K562 (cell line): ENCODE measurements at regions not wholly inside any gene's neighbourhood (a gene's known extent, or its start where the extent isn't known, plus 50 kb on each side); places are given as distances from the start of the nearest gene placed in this dataset.

Experiments
- ATAC-seq: fragments of 200-7000 bp; cut with Tn5 transposase; 3 replicates; pipeline ENCODE4 v1.9.1; 2020; ENCODE audit warnings: moderate library complexity
- BruUV-seq: library from RNA; stranded (reverse); fragments of 400-500 nt; replicated peaks from 2 replicates; lab custom pipeline; 2021; lab: Mats Ljungman, UMichigan
- CTCF ChIA-PET: fragments of 300-600 bp; formaldehyde crosslinking; extraction: SDS; loops from one replicate; lab custom pipeline; 2021; ENCODE audit warnings: low intra/inter-chr PET ratio; lab: Yijun Ruan, JAX
- POLR2A ChIA-PET: fragments of 300-600, 350-650 bp; sonication (Branson Sonifier 250); formaldehyde crosslinking; extraction: SDS; loops from one replicate; lab custom pipeline; 2021; ENCODE audit warnings: antibody characterized with exemption, inconsistent platforms; lab: Yijun Ruan, JAX
- DNase-seq, 4 experiments: peaks; one replicate each; pipeline versions ENCODE4 v3.0.0 to v3.0.0-alpha.2; 2011 to 2018; ENCODE audit warnings: low spot score in 3 of 4, mixed read lengths in 3 of 4; ENCODE audit errors: extremely low read depth in 1 of 4
- FAIRE-seq: peaks from 2 replicates; lab custom pipeline; 2011; peaks lifted over from hg19 to GRCh38; lab: Jason Lieb, UNC
- H2AFZ ChIP-seq: 2 replicates; pipeline ENCODE4 v1.6.0; 2011; ENCODE audit warnings: low read depth, low read length, control low read depth, inconsistent platforms
- H3K27ac ChIP-seq: fragments of 200-600 bp; 3 replicates; pipeline ENCODE4 v1.8.0; 2011; ENCODE audit warnings: low read depth, mild to moderate bottlenecking, control low read depth, inconsistent platforms, low read length, moderate library complexity, mixed read lengths; ENCODE audit errors: extremely low read depth
- H3K27me3 ChIP-seq, 2 experiments: fragments of 300-600 bp in 1 of 2; 2 replicates in 1 of 2; 3 replicates in 1 of 2; pipeline versions ENCODE4 v1.6.0 to v1.8.0; 2011; ENCODE audit warnings: inconsistent platforms in 2 of 2, low read length in 2 of 2, mild to moderate bottlenecking in 1 of 2, mixed read lengths in 1 of 2, moderate library complexity in 1 of 2; ENCODE audit not compliant: control insufficient read depth in 2 of 2, insufficient read depth in 2 of 2
- H3K36me3 ChIP-seq: fragments of 300-600 bp; 3 replicates; pipeline ENCODE4 v1.8.0; 2011; ENCODE audit warnings: mild to moderate bottlenecking, low read length, inconsistent platforms; ENCODE audit not compliant: control insufficient read depth, insufficient read depth
- H3K4me1 ChIP-seq, 2 experiments: fragments of 200-600 bp in 1 of 2; replicated peaks in 1 of 2; 2 replicates in 1 of 2; 3 replicates in 1 of 2; pipeline versions ENCODE4 v1.5.1 to v1.8.0; 2011; ENCODE audit warnings: inconsistent platforms in 2 of 2, low read length in 2 of 2, mild to moderate bottlenecking in 1 of 2, mixed read lengths in 1 of 2, moderate library complexity in 1 of 2; ENCODE audit not compliant: control insufficient read depth in 2 of 2, insufficient read depth in 2 of 2
- H3K4me2 ChIP-seq: 2 replicates; pipeline ENCODE4 v1.6.1; 2011; ENCODE audit warnings: low read length, control low read depth, inconsistent platforms, mixed read lengths; ENCODE audit not compliant: insufficient read depth
- H3K4me3 ChIP-seq: fragments of 200-600 bp; sonication (generic), shearing (Covaris generic); 2 replicates; pipeline ENCODE4 v1.5.1; 2016; ENCODE audit warnings: control low read depth, inconsistent platforms
- H3K79me2 ChIP-seq: fragments of 200-600 bp; 3 replicates; pipeline ENCODE4 v1.8.0; 2011; ENCODE audit warnings: low read length, inconsistent platforms; ENCODE audit not compliant: control insufficient read depth, insufficient read depth
- H3K9ac ChIP-seq, 2 experiments: 2 replicates each; pipeline versions ENCODE4 v1.6.0 to v1.6.1; 2011; ENCODE audit warnings: low read depth in 2 of 2, low read length in 2 of 2, control low read depth in 1 of 2, inconsistent platforms in 1 of 2, mild to moderate bottlenecking in 1 of 2, mixed read lengths in 1 of 2; ENCODE audit not compliant: insufficient read depth in 1 of 2
- H3K9me1 ChIP-seq: one replicate; pipeline ENCODE4 v1.6.0; 2011; ENCODE audit warnings: inconsistent platforms, mild to moderate bottlenecking, low read length, moderate library complexity; ENCODE audit not compliant: control insufficient read depth, insufficient read depth
- H3K9me3 ChIP-seq: replicated peaks from 2 replicates; pipeline ENCODE4 v1.5.1; 2011; ENCODE audit warnings: low read depth, low read length, inconsistent platforms; ENCODE audit not compliant: control insufficient read depth, insufficient read depth
- H4K20me1 ChIP-seq: replicated peaks from 2 replicates; pipeline ENCODE4 v1.6.1; 2011; ENCODE audit warnings: low read length, inconsistent platforms, mixed read lengths; ENCODE audit not compliant: control insufficient read depth, insufficient read depth
- ARID3B ChIP-seq: fragments of 250-450 bp; sonication (Bioruptor Pico); IDR thresholded peaks from 2 replicates; pipeline ENCODE4 v1.4.0; 2020; ENCODE audit warnings: borderline replicate concordance
- NCOA2 ChIP-seq, 2 experiments: fragments of 450-650 bp; IDR thresholded peaks; 2 replicates each; pipeline ENCODE4 v1.6.1; 2018; ENCODE audit warnings: mild to moderate bottlenecking in 2 of 2, moderate library complexity in 1 of 2; ENCODE audit not compliant: partially characterized antibody in 2 of 2
- ZFP30 ChIP-seq: fragments of 250-450 bp; sonication (Bioruptor Pico); IDR thresholded peaks from 2 replicates; pipeline ENCODE4 v1.8.0; 2022; ENCODE audit warnings: moderate library complexity, mild to moderate bottlenecking, inconsistent platforms, borderline replicate concordance
- ZNF518B ChIP-seq: fragments of 250-450 bp; sonication (Bioruptor Pico); IDR thresholded peaks from 2 replicates; pipeline ENCODE4 v1.5.0; 2021; ENCODE audit warnings: mild to moderate bottlenecking, moderate library complexity
- WGBS: fragments of 100-300 bp; shearing (Covaris generic); methylation state at CpG from one replicate; pipeline ENCODE4 v1.1.6; 2016; ENCODE audit warnings: low coverage, mixed read lengths; ENCODE audit not compliant: insufficient coverage; ENCODE audit errors: missing lambda C conversion rate; 5-methylcytosine and 5-hydroxymethylcytosine counted together
- in situ Hi-C: fragments of 300-500 bp; cut with MboI; formaldehyde crosslinking; loops from 4 replicates; pipeline ENCODE4 v1.15.0; 2018; ENCODE audit warnings: inconsistent platforms, mixed read lengths
- intact Hi-C: fragments of 100-400 bp; cut with micrococcal nuclease; formaldehyde crosslinking; loops from 2 replicates; pipeline ENCODE4 v1.14.2; 2022

GRCh38 chr10:21061982-21062381, 164.9 kb upstream of the NEBL start:
- FAIRE-seq, result no peak

More at GRCh38 chr10:21061982-21062381, 164.9 kb upstream of the NEBL start:
- Histone ChIP-seq H3K27me3 (0 out of 5 replicates have a peak, but pooled peaks cover 0 to 5% of the 10 kb centered on the region in 2 experiments), H3K9ac (no peak overlapping the region), H2AFZ (no peak overlapping the region), H3K79me2 (no peaks in the 10 kb centered on the region), H4K20me1 (no peaks in the 10 kb centered on the region), H3K9me3 (peaks cover 5% of the 10 kb centered on the region; the same call in 1 of the 2 replicates), H3K9me1 (no peaks in the 10 kb centered on the region), H3K4me2 (no peak overlapping the region), H3K4me3 (no peak overlapping the region), H3K36me3 (no peaks in the 10 kb centered on the region), H3K4me1 (no peaks in the 10 kb centered on the region; a peak in 1 of 5 replicates), H3K27ac (no peak overlapping the region)
- ChIA-PET CTCF (no interaction called here), POLR2A (interaction anchor here (0.9 kb wide), 1 partner anchor 10 kb away, joined by 3 read pairs; no protein-coding TSS in a partner anchor)
- WGBS, result 24% methylated on average over 4 of the region's 4 CpGs
- TF ChIP-seq ZFP30 (CRISPR knock-in tag) (no peak), ARID3B (no peak), ZNF518B (CRISPR knock-in tag) (no peak), NCOA2 (IDR thresholded peaks at IDR 0.05; ENCODE audit: partially characterized antibody in 2 of 2) (no peak)
- DNase-seq (no peak), ATAC-seq (no peak)
- in situ Hi-C loops, result loop anchor here (25.0 kb wide), 1 partner anchor 900 kb away; no protein-coding TSS in a partner anchor
- BruUV-seq, result no TSS peak
- intact Hi-C loops, result no loop called here
